ENCODE measurements at regions not wholly inside any gene's neighbourhood (a gene's known extent, or its start where the extent isn't known, plus 50 kb on each side); places are given as distances from the start of the nearest gene placed in this dataset.

DNA sequence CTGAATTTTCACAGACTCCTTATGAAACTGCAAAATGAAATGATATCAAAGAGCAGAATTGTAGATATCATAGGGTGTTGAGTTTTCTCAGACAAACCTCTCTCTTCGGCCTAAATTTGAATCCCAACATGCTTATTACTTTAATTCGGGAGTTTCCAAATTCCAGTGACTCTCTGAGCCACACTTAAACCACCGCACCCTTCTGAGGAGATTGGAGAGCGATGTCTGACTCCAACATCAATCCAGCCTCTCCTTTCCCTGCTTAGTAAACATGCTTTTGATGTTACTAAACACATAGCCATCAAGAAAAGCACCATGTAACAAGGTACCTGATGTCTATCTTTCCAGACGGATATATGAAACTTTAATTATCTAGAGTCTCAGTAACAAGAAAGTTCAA lies 103.1 kb upstream of the ARHGAP28 start:
- TF ChIP-seq RAD21 (IDR thresholded peaks at IDR 0.05; ENCODE audit: low read depth) = no peak
- TF ChIP-seq CEBPB (IDR thresholded peaks at IDR 0.05) = no peak
- no peak for TF ChIP-seq TAF1 (IDR thresholded peaks at IDR 0.05; ENCODE audit: low read depth)
- TF ChIP-seq, protein P1, sequence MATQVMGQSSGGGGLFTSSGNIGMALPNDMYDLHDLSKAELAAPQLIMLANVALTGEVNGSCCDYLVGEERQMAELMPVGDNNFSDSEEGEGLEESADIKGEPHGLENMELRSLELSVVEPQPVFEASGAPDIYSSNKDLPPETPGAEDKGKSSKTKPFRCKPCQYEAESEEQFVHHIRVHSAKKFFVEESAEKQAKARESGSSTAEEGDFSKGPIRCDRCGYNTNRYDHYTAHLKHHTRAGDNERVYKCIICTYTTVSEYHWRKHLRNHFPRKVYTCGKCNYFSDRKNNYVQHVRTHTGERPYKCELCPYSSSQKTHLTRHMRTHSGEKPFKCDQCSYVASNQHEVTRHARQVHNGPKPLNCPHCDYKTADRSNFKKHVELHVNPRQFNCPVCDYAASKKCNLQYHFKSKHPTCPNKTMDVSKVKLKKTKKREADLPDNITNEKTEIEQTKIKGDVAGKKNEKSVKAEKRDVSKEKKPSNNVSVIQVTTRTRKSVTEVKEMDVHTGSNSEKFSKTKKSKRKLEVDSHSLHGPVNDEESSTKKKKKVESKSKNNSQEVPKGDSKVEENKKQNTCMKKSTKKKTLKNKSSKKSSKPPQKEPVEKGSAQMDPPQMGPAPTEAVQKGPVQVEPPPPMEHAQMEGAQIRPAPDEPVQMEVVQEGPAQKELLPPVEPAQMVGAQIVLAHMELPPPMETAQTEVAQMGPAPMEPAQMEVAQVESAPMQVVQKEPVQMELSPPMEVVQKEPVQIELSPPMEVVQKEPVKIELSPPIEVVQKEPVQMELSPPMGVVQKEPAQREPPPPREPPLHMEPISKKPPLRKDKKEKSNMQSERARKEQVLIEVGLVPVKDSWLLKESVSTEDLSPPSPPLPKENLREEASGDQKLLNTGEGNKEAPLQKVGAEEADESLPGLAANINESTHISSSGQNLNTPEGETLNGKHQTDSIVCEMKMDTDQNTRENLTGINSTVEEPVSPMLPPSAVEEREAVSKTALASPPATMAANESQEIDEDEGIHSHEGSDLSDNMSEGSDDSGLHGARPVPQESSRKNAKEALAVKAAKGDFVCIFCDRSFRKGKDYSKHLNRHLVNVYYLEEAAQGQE (IDR thresholded peaks at IDR 0.05; ENCODE audit: low read depth) = no peak
- no peak for TF ChIP-seq TEAD4 (IDR thresholded peaks at IDR 0.05)
- no peak for TF ChIP-seq EGR1 (IDR thresholded peaks at IDR 0.05)

Data from Ishikawa (cell line).